OCI-LY7 (cell line): ENCODE measurements at regions not wholly inside any gene's neighbourhood (a gene's known extent, or its start where the extent isn't known, plus 50 kb on each side); places are given as distances from the start of the nearest gene placed in this dataset.

Source experiments
- BruUV-seq: library from RNA; stranded (reverse); fragments of 400-500 nt; replicated peaks from 2 replicates; lab custom pipeline; 2021; lab: Mats Ljungman, UMichigan
- CTCF ChIA-PET: fragments of 300-600 bp; sonication (Branson Sonifier 250); formaldehyde crosslinking; loops from one replicate; lab custom pipeline; 2022; ENCODE audit warnings: antibody characterized with exemption; ENCODE audit not compliant: unreplicated experiment; lab: Charles Lee
- POLR2A ChIA-PET: fragments of 300-600 bp; sonication (Branson Sonifier 250); formaldehyde crosslinking; loops from one replicate; lab custom pipeline; 2022; ENCODE audit warnings: antibody characterized with exemption; lab: Charles Lee
- DNase-seq: peaks from one replicate; pipeline ENCODE4 v3.0.0-alpha.2; 2015; ENCODE audit warnings: low spot score
- H2AFZ ChIP-seq: fragments of 200-600 bp; sonication (generic), shearing (Covaris generic); 2 replicates; pipeline ENCODE4 v1.6.1; 2014; ENCODE audit warnings: mild to moderate bottlenecking, antibody characterized with exemption, low read length, moderate library complexity
- H3K27ac ChIP-seq: fragments of 200-600 bp; sonication (generic); 2 replicates; pipeline ENCODE4 v1.5.1; 2014; ENCODE audit warnings: mixed run types, low read depth, mild to moderate bottlenecking, moderate library complexity, low read length, inconsistent platforms; ENCODE audit not compliant: poor library complexity, severe bottlenecking
- H3K36me3 ChIP-seq: fragments of 200-600 bp; sonication (generic); 2 replicates; pipeline ENCODE4 v1.6.1; 2014; ENCODE audit warnings: mild to moderate bottlenecking, antibody characterized with exemption, low read length, moderate library complexity, mixed read lengths; ENCODE audit not compliant: insufficient read depth
- H3K4me1 ChIP-seq: fragments of 200-600 bp; sonication (generic); 2 replicates; pipeline ENCODE4 v1.5.1; 2014; ENCODE audit warnings: mild to moderate bottlenecking, low read length; ENCODE audit not compliant: insufficient read depth, poor library complexity, severe bottlenecking
- H3K4me2 ChIP-seq: fragments of 200-600 bp; sonication (generic); 2 replicates; pipeline ENCODE4 v1.6.1; 2014; ENCODE audit warnings: mild to moderate bottlenecking, low read length
- H3K4me3 ChIP-seq: fragments of 200-600 bp; sonication (generic); 2 replicates; pipeline ENCODE4 v1.5.1; 2014; ENCODE audit warnings: mild to moderate bottlenecking, low read depth, low read length; ENCODE audit not compliant: poor library complexity, severe bottlenecking
- H3K79me2 ChIP-seq: fragments of 200-600 bp; sonication (generic); 2 replicates; pipeline ENCODE4 v1.6.1; 2016; ENCODE audit warnings: low read depth, mild to moderate bottlenecking, low read length, moderate library complexity, mixed read lengths; ENCODE audit not compliant: insufficient read depth
- H3K9me2 ChIP-seq: fragments of 200-600 bp; sonication (generic); 2 replicates; pipeline ENCODE4 v1.6.1; 2016; ENCODE audit warnings: mild to moderate bottlenecking, low read length, mixed read lengths; ENCODE audit not compliant: insufficient read depth
- H3K9me3 ChIP-seq: fragments of 200-600 bp; sonication (generic); 2 replicates; pipeline ENCODE4 v1.6.1; 2014; ENCODE audit warnings: mild to moderate bottlenecking, mixed run types, low read length, mixed read lengths
- H4K20me1 ChIP-seq: fragments of 200-600 bp; sonication (generic); 2 replicates; pipeline ENCODE4 v1.6.1; 2014; ENCODE audit warnings: mild to moderate bottlenecking, antibody characterized with exemption, low read length, moderate library complexity, mixed read lengths; ENCODE audit not compliant: insufficient read depth
- CTCF ChIP-seq: fragments of 200-600 bp; sonication (generic); conservative IDR thresholded peaks from 2 replicates; pipeline ENCODE4 v1.5.1; 2014; ENCODE audit warnings: mild to moderate bottlenecking, antibody characterized with exemption, low read length, moderate library complexity, mixed read lengths
- EZH2phosphoT487 ChIP-seq: fragments of 200-600 bp; sonication (generic); IDR thresholded peaks from 2 replicates; pipeline ENCODE4 v1.6.1; 2018; ENCODE audit warnings: low read depth, borderline replicate concordance, mild to moderate bottlenecking, mixed run types, antibody characterized with exemption, low read length, moderate library complexity, mixed read lengths
- intact Hi-C: fragments of 100-400 bp; cut with micrococcal nuclease; formaldehyde crosslinking; loops from one replicate; pipeline ENCODE4 v1.10.0; 2022; ENCODE audit not compliant: unreplicated experiment

GRCh38 chr13:69496981-69497380, 610.6 kb upstream of the ATXN8OS start:
- BruUV-seq: no TSS peak
- Histone ChIP-seq H3K4me1 (no peaks in the 10 kb centered on the region), H3K9me2 (no peaks in the 10 kb centered on the region), H3K79me2 (no peaks in the 10 kb centered on the region), H3K27ac (no peak overlapping the region), H3K4me3 (no peak overlapping the region), H2AFZ (no peak overlapping the region), H3K9me3 (no peaks in the 10 kb centered on the region), H3K4me2 (no peak overlapping the region), H4K20me1 (no peaks in the 10 kb centered on the region), H3K36me3 (no peaks in the 10 kb centered on the region)
- TF ChIP-seq EZH2phosphoT487 (no peak), CTCF (no peak)
- POLR2A ChIA-PET: no interaction called here
- intact Hi-C loops: no loop called here
- DNase-seq: no peak
- CTCF ChIA-PET: no interaction called here

DNA sequence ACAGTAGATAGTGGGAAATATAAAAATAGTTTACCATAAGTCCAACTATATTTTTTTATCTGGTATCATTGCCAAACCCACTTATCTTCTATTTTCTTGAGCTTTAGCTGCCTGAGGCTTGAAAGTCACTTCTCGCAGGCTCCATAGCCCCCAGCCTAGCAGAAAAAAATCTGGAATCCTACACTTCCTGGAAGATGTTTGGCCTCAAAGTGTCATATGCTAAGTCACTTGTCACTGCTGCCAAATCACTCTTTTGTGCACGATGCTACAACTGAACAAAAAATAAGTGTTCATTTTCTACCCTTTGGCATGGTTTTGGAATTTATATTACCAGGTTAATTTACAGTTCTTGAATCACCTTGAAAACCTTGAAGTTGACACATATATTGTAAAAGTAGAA, 612.5 kb upstream of the ATXN8OS start:
- POLR2A ChIA-PET: no interaction called here
- no peak for DNase-seq
- no peaks in the 10 kb centered on the region for H4K20me1 ChIP-seq
- H3K9me3 ChIP-seq: no peaks in the 10 kb centered on the region
- H3K4me1 ChIP-seq: no peaks in the 10 kb centered on the region
- no peak overlapping the region for H3K27ac ChIP-seq
- no peaks in the 10 kb centered on the region for H3K79me2 ChIP-seq
- H3K36me3 ChIP-seq: no peaks in the 10 kb centered on the region
- BruUV-seq: no TSS peak
- intact Hi-C loops: no loop called here
- H3K9me2 ChIP-seq: no peaks in the 10 kb centered on the region
- TF ChIP-seq CTCF: no peak
- no peak for TF ChIP-seq EZH2phosphoT487
- no peak overlapping the region for H3K4me3 ChIP-seq
- H3K4me2 ChIP-seq: no peak overlapping the region
- CTCF ChIA-PET: no interaction called here
- no peak overlapping the region for H2AFZ ChIP-seq

DNA sequence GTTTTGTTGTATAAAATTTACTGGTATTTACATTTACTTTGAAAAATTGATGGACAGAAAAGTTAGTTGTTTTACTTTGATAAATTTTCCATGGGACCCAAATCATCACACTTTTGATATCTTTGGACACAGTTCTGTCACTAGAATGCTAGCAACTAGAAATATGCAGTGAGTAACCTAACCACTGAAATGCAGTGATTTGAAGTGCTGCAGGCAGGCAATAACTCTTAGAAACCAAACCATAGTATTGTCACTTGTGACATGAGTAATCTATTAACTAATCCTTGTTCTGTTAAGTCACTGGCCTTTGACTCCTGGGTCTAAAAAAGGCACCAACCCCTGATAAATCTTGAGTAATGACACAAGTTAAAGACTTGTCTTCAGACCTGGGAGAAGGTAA, 620.0 kb upstream of the ATXN8OS start:
- Histone ChIP-seq H4K20me1 (no peaks in the 10 kb centered on the region), H2AFZ (no peak overlapping the region), H3K27ac (no peak overlapping the region), H3K9me2 (no peaks in the 10 kb centered on the region), H3K4me1 (no peaks in the 10 kb centered on the region), H3K36me3 (no peaks in the 10 kb centered on the region), H3K4me3 (no peak overlapping the region), H3K9me3 (peaks cover 10% of the 10 kb centered on the region; the same call in 1 of the 2 replicates), H3K79me2 (no peaks in the 10 kb centered on the region), H3K4me2 (no peak overlapping the region)
- no peak for DNase-seq
- intact Hi-C loops: no loop called here
- ChIA-PET CTCF (no interaction called here), POLR2A (no interaction called here)
- no peak for TF ChIP-seq CTCF
- no peak for TF ChIP-seq EZH2phosphoT487
- BruUV-seq: no TSS peak
